T-helper 1 cell (primary cell): ENCODE measurements at regions not wholly inside any gene's neighbourhood (a gene's known extent, or its start where the extent isn't known, plus 50 kb on each side); places are given as distances from the start of the nearest gene placed in this dataset.

Source experiments
- DNase-seq, 5 donors: peaks; one replicate each; pipeline ENCODE4 v3.0.0-alpha.2; 2012 to 2020

- DNase-seq, result no peak
Measured at GRCh38 chr2:238796223-238796885, 51.5 kb upstream of the TWIST2 start.

GRCh38 chr2:238797537-238797936 lies 50.3 kb upstream of the TWIST2 start:
- DNase-seq, result no peak
